PC-3 (cell line): ENCODE measurements at regions not wholly inside any gene's neighbourhood (a gene's known extent, or its start where the extent isn't known, plus 50 kb on each side); places are given as distances from the start of the nearest gene placed in this dataset.

Experiments used
- ATAC-seq: fragments of 200-7000 bp; cut with Tn5 transposase; 2 replicates; pipeline ENCODE4 v1.9.1; 2020; ENCODE audit warnings: mild to moderate bottlenecking, moderate library complexity
- BruUV-seq: library from RNA; stranded (reverse); fragments of 400-500 nt; replicated peaks from 2 replicates; lab custom pipeline; 2021; lab: Mats Ljungman, UMichigan
- CTCF ChIA-PET: fragments of 300-600 bp; sonication (Branson Sonifier 250); formaldehyde crosslinking; loops from one replicate; lab custom pipeline; 2022; ENCODE audit warnings: antibody characterized with exemption; lab: Charles Lee
- POLR2A ChIA-PET: fragments of 300-600 bp; sonication (Branson Sonifier 250); formaldehyde crosslinking; loops from one replicate; lab custom pipeline; 2022; ENCODE audit warnings: antibody characterized with exemption; ENCODE audit not compliant: unreplicated experiment; lab: Charles Lee
- DNase-seq: peaks from one replicate; pipeline ENCODE4 v3.0.0-alpha.2; 2015
- H2AFZ ChIP-seq: fragments of 300-600 bp; sonication (generic); 2 replicates; pipeline ENCODE4 v1.6.0; 2016; ENCODE audit warnings: antibody characterized with exemption, low read length
- H3F3A ChIP-seq: fragments of 300-600 bp; sonication (generic); one replicate; pipeline ENCODE4 v1.6.0; 2017; ENCODE audit warnings: antibody characterized with exemption, low read length, control low read depth, mild to moderate bottlenecking; ENCODE audit not compliant: unreplicated experiment
- H3K27ac ChIP-seq: fragments of 300-600 bp; sonication (generic); 2 replicates; pipeline ENCODE4 v1.5.1; 2016; ENCODE audit warnings: mild to moderate bottlenecking, low read length
- H3K27me3 ChIP-seq: fragments of 300-600 bp; sonication (generic); 2 replicates; pipeline ENCODE4 v1.6.1; 2016; ENCODE audit warnings: low read length, mixed read lengths
- H3K36me3 ChIP-seq: fragments of 300-600 bp; sonication (generic); 2 replicates; pipeline ENCODE4 v1.6.1; 2016; ENCODE audit warnings: low read depth, mixed run types, low read length, mixed read lengths
- H3K4me1 ChIP-seq: fragments of 300-600 bp; sonication (generic); 2 replicates; pipeline ENCODE4 v1.5.1; 2016; ENCODE audit warnings: low read length; ENCODE audit not compliant: insufficient read depth
- H3K4me2 ChIP-seq: fragments of 300-600 bp; sonication (generic); 2 replicates; pipeline ENCODE4 v1.6.0; 2016; ENCODE audit warnings: low read length
- H3K4me3 ChIP-seq: fragments of 300-600 bp; sonication (generic); 2 replicates; pipeline ENCODE4 v1.5.1; 2016; ENCODE audit warnings: mild to moderate bottlenecking, low read length, mixed read lengths
- H3K79me2 ChIP-seq: fragments of 300-600 bp; sonication (generic); 2 replicates; pipeline ENCODE4 v1.6.1; 2017; ENCODE audit warnings: low read length, mixed read lengths
- H3K9ac ChIP-seq: fragments of 300-600 bp; sonication (generic); 2 replicates; pipeline ENCODE4 v1.6.0; 2016; ENCODE audit warnings: mild to moderate bottlenecking, low read length
- H3K9me2 ChIP-seq: fragments of 300-600 bp; sonication (generic); replicated peaks from 2 replicates; pipeline ENCODE4 v1.6.1; 2016; ENCODE audit warnings: mixed run types, low read length, mixed read lengths
- H3K9me3 ChIP-seq: fragments of 300-600 bp; sonication (generic); 2 replicates; pipeline ENCODE4 v1.6.1; 2016; ENCODE audit warnings: low read length, mixed read lengths
- H4K20me1 ChIP-seq: fragments of 300-600 bp; sonication (generic); 2 replicates; pipeline ENCODE4 v1.6.1; 2016; ENCODE audit warnings: low read length, mixed read lengths
- CTCF ChIP-seq: fragments of 300-600 bp; sonication (generic); conservative IDR thresholded peaks from 2 replicates; pipeline ENCODE4 v1.5.1; 2017; ENCODE audit warnings: antibody characterized with exemption, low read depth, mild to moderate bottlenecking, low read length
- EZH2 ChIP-seq: fragments of 300-600 bp; sonication (generic); IDR thresholded peaks from one replicate; pipeline ENCODE4 v1.6.1; 2017; ENCODE audit warnings: antibody characterized with exemption, mild to moderate bottlenecking, low read length; ENCODE audit not compliant: unreplicated experiment
- EZH2phosphoT487 ChIP-seq: fragments of 300-600 bp; sonication (generic); IDR thresholded peaks from 2 replicates; pipeline ENCODE4 v1.6.1; 2018; ENCODE audit warnings: mild to moderate bottlenecking, antibody characterized with exemption, low read length, borderline replicate concordance
- intact Hi-C: fragments of 100-400 bp; cut with micrococcal nuclease; formaldehyde crosslinking; loops from 2 replicates; pipeline ENCODE4 v1.9.0; 2023

- H3F3A ChIP-seq = no peaks in the 10 kb centered on the region
- intact Hi-C loops = no loop called here
- no peaks in the 10 kb centered on the region for H3K4me1 ChIP-seq
- no peak overlapping the region for H3K27ac ChIP-seq
- no peak overlapping the region for H2AFZ ChIP-seq
- no peaks in the 10 kb centered on the region for H3K9me2 ChIP-seq
- no peaks in the 10 kb centered on the region for H3K9me3 ChIP-seq
- H3K79me2 ChIP-seq = no peaks in the 10 kb centered on the region
- no TSS peak for BruUV-seq
- ATAC-seq (no peak), DNase-seq (no peak)
- no peak overlapping the region for H3K4me3 ChIP-seq
- ChIA-PET CTCF (no interaction called here), POLR2A (no interaction called here)
- H4K20me1 ChIP-seq = no peaks in the 10 kb centered on the region
- H3K36me3 ChIP-seq = no peaks in the 10 kb centered on the region
- TF ChIP-seq CTCF (no peak), EZH2phosphoT487 (no peak), EZH2 (no peak)
- no peak overlapping the region for H3K4me2 ChIP-seq
- H3K9ac ChIP-seq = no peak overlapping the region
- H3K27me3 ChIP-seq = peaks cover 75% of the 10 kb centered on the region
Measured at GRCh38 chr6:33910594-33910993, 106.8 kb upstream of the MLN start.

- H3K4me1 ChIP-seq = no peaks in the 10 kb centered on the region
- ChIA-PET POLR2A (no interaction called here), CTCF (no interaction called here)
- ATAC-seq = no peak
- no peak overlapping the region for H2AFZ ChIP-seq
- H3K9me2 ChIP-seq = no peaks in the 10 kb centered on the region
- no peaks in the 10 kb centered on the region for H3K9me3 ChIP-seq
- no peak overlapping the region for H3K9ac ChIP-seq
- no peaks in the 10 kb centered on the region for H4K20me1 ChIP-seq
- H3K36me3 ChIP-seq = no peaks in the 10 kb centered on the region
- no peak overlapping the region for H3K4me3 ChIP-seq
- no peaks in the 10 kb centered on the region for H3F3A ChIP-seq
- H3K79me2 ChIP-seq = no peaks in the 10 kb centered on the region
- H3K27ac ChIP-seq = no peak overlapping the region
- no TSS peak for BruUV-seq
- peaks cover 75% of the 10 kb centered on the region for H3K27me3 ChIP-seq
- TF ChIP-seq EZH2 = no peak
- no peak for TF ChIP-seq EZH2phosphoT487
- no peak for TF ChIP-seq CTCF
- intact Hi-C loops = no loop called here
- no peak overlapping the region for H3K4me2 ChIP-seq
- DNase-seq = no peak
Measured at GRCh38 chr6:33909737-33910136, 105.9 kb upstream of the MLN start.

- peaks cover 75% of the 10 kb centered on the region for H3K27me3 ChIP-seq
- no peaks in the 10 kb centered on the region for H3F3A ChIP-seq
- no TSS peak for BruUV-seq
- H3K27ac ChIP-seq = no peak overlapping the region
- intact Hi-C loops = no loop called here
- no peak overlapping the region for H3K9ac ChIP-seq
- CTCF ChIA-PET = no interaction called here
- H3K79me2 ChIP-seq = no peaks in the 10 kb centered on the region
- no peak overlapping the region for H3K4me2 ChIP-seq
- H3K36me3 ChIP-seq = no peaks in the 10 kb centered on the region
- DNase-seq = no peak
- no peaks in the 10 kb centered on the region for H3K4me1 ChIP-seq
- H3K9me3 ChIP-seq = no peaks in the 10 kb centered on the region
- H2AFZ ChIP-seq = no peak overlapping the region
- TF ChIP-seq EZH2phosphoT487 = no peak
- no peak for TF ChIP-seq EZH2
- TF ChIP-seq CTCF = no peak
- POLR2A ChIA-PET = no interaction called here
- H4K20me1 ChIP-seq = no peaks in the 10 kb centered on the region
- no peak overlapping the region for H3K4me3 ChIP-seq
- no peaks in the 10 kb centered on the region for H3K9me2 ChIP-seq
- ATAC-seq = no peak
Measured at GRCh38 chr6:33908025-33908424, 104.2 kb upstream of the MLN start.
